ENCODE measurements at regions not wholly inside any gene's neighbourhood (a gene's known extent, or its start where the extent isn't known, plus 50 kb on each side); places are given as distances from the start of the nearest gene placed in this dataset.
"Not testable (repeated sequence)": the region's sequence is repeated elsewhere in the genome, so short reads cannot be mapped to it uniquely, and the experiment has no call there.

DNA sequence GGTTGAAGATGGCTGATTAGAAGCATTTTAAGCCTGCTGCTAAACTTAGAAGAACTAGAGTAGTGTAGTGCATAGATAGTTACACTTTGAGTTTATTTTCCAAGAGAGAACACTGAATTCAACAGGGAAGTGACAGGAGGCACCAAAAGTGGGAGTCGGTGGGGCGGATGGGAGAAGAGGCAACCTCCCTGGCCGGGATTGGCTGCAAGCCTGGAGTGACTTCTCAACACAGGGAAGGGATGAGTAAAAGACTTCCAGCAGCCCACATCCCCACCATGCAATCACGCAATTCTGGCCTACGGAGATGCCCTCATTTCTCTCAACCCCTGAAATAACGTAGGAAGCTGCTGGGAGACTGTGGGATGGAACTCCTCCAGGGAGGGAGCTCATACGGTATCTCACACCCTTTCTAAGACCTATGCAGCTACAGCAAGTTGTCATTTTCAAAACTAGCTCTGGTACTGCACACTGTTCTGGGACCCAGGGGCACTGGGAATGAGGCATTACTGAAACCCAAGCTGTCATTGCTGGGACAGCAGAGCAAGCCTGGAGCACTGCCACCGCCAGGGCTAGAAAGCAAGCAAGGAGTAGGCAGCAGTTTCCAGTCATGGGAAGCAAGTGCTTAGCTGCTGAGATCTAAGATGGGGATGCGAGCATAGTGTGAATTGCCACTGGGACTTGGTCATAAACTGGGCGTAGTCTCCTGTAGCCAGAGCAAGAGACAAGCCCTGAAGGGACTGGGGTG lies 331.6 kb upstream of the PTGER4 start:
- no peak for DNase-seq (ENCODE audit: low read depth)

GRCh38 chr5:40346901-40347300 lies 332.8 kb upstream of the PTGER4 start:
- no peak for DNase-seq (ENCODE audit: low read depth)

DNA sequence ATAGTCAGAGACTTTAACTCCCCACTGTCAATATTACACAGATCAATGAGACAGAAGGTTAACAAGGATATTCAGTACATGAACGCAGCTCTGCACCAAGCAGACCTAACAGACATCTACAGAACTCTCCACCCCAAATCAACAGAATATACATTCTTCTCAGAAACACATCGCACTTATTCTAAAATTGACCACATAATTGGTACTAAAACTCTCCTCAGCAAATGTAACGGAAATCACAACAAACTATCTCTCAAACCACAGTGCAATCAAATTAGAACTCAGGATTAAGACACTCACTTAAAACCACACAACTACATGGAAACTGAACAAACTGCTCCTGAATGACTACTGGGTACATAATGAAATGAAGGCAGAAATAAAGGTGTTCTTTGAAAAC lies 341.3 kb upstream of the PTGER4 start:
- DNase-seq (ENCODE audit: low read depth) = not testable (repeated sequence)

GRCh38 chr5:40334242-40334635 lies 345.5 kb upstream of the PTGER4 start:
- DNase-seq (ENCODE audit: low read depth) = no peak

- DNase-seq (ENCODE audit: low read depth) = no peak
Observed at GRCh38 chr5:40333459-40334241, 346.1 kb upstream of the PTGER4 start.

GRCh38 chr5:40332970-40333369 lies 346.7 kb upstream of the PTGER4 start:
- DNase-seq (ENCODE audit: low read depth) = no peak

- no peak for DNase-seq (ENCODE audit: low read depth)
Observed at GRCh38 chr5:40331616-40332015, 348.1 kb upstream of the PTGER4 start.

- no peak for DNase-seq (ENCODE audit: low read depth)
Observed at GRCh38 chr5:40321514-40321913, 358.2 kb upstream of the PTGER4 start.

GRCh38 chr5:40318395-40318794 lies 361.3 kb upstream of the PTGER4 start:
- DNase-seq (ENCODE audit: low read depth) = no peak

DNA sequence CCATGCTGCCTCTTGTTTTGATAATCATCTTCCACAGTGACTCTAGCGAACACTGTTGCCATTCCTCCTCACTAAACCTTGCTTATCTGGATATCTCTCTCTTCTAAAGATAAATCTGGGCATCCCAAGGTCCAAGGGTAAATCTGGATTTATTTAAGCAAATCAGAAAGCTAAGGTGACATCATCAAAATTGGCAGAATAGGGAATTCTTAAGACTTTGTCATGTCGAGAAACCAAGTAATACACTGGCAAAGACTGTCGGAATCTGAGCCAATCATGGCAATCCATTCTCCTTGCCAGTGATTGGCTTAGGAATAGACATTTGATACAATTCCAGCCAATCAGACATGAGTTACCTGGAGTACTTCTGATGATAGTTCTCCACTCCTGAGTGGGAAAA lies 362.7 kb upstream of the PTGER4 start:
- DNase-seq (ENCODE audit: low read depth) = no peak

- no peak for DNase-seq (ENCODE audit: low read depth)
Observed at GRCh38 chr5:40315126-40315525, 364.6 kb upstream of the PTGER4 start.

DNA sequence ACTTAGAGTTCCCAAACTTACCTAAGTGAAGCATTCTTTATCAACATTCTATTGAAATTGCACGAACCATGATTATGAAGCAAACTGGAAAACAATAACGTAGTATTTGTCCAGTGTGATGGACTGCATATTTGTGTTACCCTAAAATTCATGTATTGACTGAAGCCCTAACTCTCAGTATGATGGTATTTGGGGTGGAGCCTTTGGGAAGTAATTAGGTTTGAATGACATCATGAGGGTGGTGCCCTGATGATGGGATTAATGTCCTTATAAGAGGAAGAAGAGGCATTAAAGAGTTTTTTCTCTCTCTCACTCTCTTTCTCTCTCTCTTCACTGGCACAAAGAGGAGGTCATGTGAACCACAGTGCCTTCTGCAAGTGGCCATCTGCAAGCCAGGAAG lies 365.4 kb upstream of the PTGER4 start:
- DNase-seq (ENCODE audit: low read depth) = no peak

DNA sequence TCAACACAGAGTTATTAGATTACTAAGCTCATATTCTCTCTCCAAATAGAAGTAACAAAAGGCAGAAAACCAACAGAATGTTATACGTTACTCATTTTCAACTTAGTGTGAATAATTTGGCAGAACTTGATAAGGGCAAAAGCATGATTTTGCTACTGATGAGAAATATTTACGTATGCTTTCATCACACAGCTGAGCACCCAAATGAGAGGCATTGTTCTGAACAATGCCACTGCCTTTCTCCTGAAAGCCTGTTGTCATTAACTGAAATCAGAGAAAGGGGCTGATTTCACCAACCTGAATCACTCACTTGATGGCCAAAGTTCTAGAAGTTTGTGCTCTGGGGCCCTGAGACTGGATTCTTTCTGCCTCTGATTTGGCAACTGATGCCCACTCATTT lies 367.5 kb upstream of the PTGER4 start:
- no peak for DNase-seq (ENCODE audit: low read depth)

GRCh38 chr5:40309851-40310250 lies 369.9 kb upstream of the PTGER4 start:
- DNase-seq (ENCODE audit: low read depth) = no peak

DNA sequence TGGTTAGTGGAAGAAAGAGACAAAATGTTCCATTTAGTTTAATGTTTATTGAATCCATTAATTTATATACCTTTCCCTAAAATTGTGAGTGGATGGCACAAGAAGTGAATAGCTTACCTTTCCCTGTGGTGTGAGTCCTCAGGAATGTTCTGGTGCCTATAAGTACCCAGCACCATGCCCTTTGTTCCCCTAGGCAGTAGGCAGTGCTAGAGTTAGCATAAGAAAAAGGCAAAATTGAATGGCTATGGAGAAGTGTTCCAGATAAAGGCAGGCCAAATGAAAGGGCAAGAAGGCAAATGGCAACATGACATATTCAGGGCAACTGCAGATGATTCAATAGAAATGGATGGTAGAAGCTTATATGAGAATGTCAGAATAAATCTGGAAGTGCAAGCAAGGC lies 370.8 kb upstream of the PTGER4 start:
- DNase-seq (ENCODE audit: low read depth) = no peak

DNA sequence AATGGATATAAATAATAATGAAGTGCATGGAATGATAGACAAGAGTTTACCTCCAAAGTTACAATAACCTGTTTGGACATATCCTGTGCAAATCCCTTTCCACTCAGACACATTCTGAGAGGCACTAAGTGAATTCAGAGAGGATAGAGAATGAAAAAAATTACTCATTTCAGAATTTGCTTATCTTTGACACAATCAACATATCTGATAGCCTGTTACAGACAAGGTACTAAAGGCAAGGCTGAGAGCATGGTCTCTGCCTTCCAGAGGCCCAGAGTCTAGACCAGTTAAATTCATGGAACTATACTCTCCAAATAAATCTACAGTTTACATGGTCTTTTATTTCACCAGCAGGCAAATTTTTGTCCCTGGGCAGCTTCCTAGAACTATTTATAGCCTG lies 371.8 kb upstream of the PTGER4 start:
- no peak for DNase-seq (ENCODE audit: low read depth)

- DNase-seq (ENCODE audit: low read depth) = no peak
Observed at GRCh38 chr5:40306869-40307487, 372.7 kb upstream of the PTGER4 start.

GRCh38 chr5:40292006-40292405 lies 387.7 kb upstream of the PTGER4 start:
- DNase-seq (ENCODE audit: low read depth) = no peak

DNA sequence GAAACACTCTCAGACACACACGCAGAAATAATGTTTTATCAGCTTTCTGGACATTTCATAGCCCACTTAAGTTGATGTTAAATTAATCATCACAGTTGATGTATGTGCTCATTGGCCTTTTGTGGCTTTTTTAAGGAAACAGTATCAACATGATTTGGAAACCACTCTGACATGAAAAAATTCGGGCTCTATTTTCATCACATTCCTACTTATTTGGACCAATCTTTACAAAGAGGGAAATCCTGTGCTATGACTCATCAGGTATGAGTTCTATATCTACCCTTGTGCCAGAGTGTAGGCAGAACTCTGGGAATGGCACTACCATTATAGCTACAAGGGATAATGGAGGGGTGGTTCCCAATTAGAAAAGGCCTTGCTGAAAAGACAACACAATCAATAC lies 388.4 kb upstream of the PTGER4 start:
- no peak for DNase-seq (ENCODE audit: low read depth)

- no peak for DNase-seq (ENCODE audit: low read depth)
Observed at GRCh38 chr5:40288800-40289485, 390.8 kb upstream of the PTGER4 start.

- DNase-seq (ENCODE audit: low read depth) = no peak
Observed at GRCh38 chr5:40284863-40285262, 394.9 kb upstream of the PTGER4 start.

- DNase-seq (ENCODE audit: low read depth) = no peak
Observed at GRCh38 chr5:40278881-40279280, 400.8 kb upstream of the PTGER4 start.

Measured in stimulated activated CD8-positive, alpha-beta memory T cell treated with anti-CD3 and anti-CD28 coated beads, Interleukin-15, amount 100 ng/mL, for 1 hour (primary cell).